Astrocyte (in vitro differentiated cells and primary cell): ENCODE measurements at regions not wholly inside any gene's neighbourhood (a gene's known extent, or its start where the extent isn't known, plus 50 kb on each side); places are given as distances from the start of the nearest gene placed in this dataset.

ENCODE experiments used
- CTCF ChIP-seq: IDR thresholded peaks from 2 replicates; pipeline ENCODE4 v1.5.1; 2011; ENCODE audit warnings: low read depth, mild to moderate bottlenecking, inconsistent platforms, low read length, moderate library complexity; ENCODE audit not compliant: insufficient read depth
- EZH2 ChIP-seq: IDR thresholded peaks from 2 replicates; pipeline ENCODE4 v1.6.1; 2012; ENCODE audit warnings: mild to moderate bottlenecking, low read length, inconsistent platforms; ENCODE audit not compliant: insufficient read depth

GRCh38 chr17:51375771-51376170 is 115.4 kb downstream of the UTP18 start:
- TF ChIP-seq CTCF (no peak), EZH2 (no peak)
